ENCODE measurements at regions not wholly inside any gene's neighbourhood (a gene's known extent, or its start where the extent isn't known, plus 50 kb on each side); places are given as distances from the start of the nearest gene placed in this dataset.

GRCh38 chr5:173808079-173808808 is 79.9 kb upstream of the CPEB4 start:
- DNase-seq = no peak

- DNase-seq = no peak
Observed at GRCh38 chr5:173809014-173809413, 79.1 kb upstream of the CPEB4 start.

- DNase-seq = no peak
Observed at GRCh38 chr5:173812811-173813550, 75.2 kb upstream of the CPEB4 start.

GRCh38 chr5:173814053-173814452 is 74.1 kb upstream of the CPEB4 start:
- DNase-seq = no peak

GRCh38 chr5:173815571-173815970 is 72.6 kb upstream of the CPEB4 start:
- no peak for DNase-seq

- no peak for DNase-seq
Observed at GRCh38 chr5:173816728-173817127, 71.4 kb upstream of the CPEB4 start.

GRCh38 chr5:173817561-173817960 is 70.6 kb upstream of the CPEB4 start:
- DNase-seq = no peak

GRCh38 chr5:173819521-173819920 is 68.6 kb upstream of the CPEB4 start:
- DNase-seq = no peak

- DNase-seq = no peak
Observed at GRCh38 chr5:173823274-173823644, 64.9 kb upstream of the CPEB4 start.

GRCh38 chr5:173823721-173824567 is 64.2 kb upstream of the CPEB4 start:
- DNase-seq = peak; percentile 3

GRCh38 chr5:173825215-173825865 is 62.8 kb upstream of the CPEB4 start:
- no peak for DNase-seq

GRCh38 chr5:173826086-173826427 is 62.1 kb upstream of the CPEB4 start:
- no peak for DNase-seq

- DNase-seq = no peak
Observed at GRCh38 chr5:173826428-173827350, 61.5 kb upstream of the CPEB4 start.

GRCh38 chr5:173828952-173829351 is 59.2 kb upstream of the CPEB4 start:
- no peak for DNase-seq

- no peak for DNase-seq
Observed at GRCh38 chr5:173829826-173830225, 58.3 kb upstream of the CPEB4 start.

- no peak for DNase-seq
Observed at GRCh38 chr5:173830421-173830820, 57.7 kb upstream of the CPEB4 start.

- no peak for DNase-seq
Observed at GRCh38 chr5:173831196-173831914, 56.8 kb upstream of the CPEB4 start.

- DNase-seq = no peak
Observed at GRCh38 chr5:173832386-173832785, 55.8 kb upstream of the CPEB4 start.

- no peak for DNase-seq
Observed at GRCh38 chr5:173833196-173833985, 54.8 kb upstream of the CPEB4 start.

GRCh38 chr5:173834071-173834771 is 53.9 kb upstream of the CPEB4 start:
- no peak for DNase-seq

Measured in dermis blood vessel endothelial cell (primary cell).